Posterior cingulate gyrus (tissue), 11 donors: ENCODE measurements at regions not wholly inside any gene's neighbourhood (a gene's known extent, or its start where the extent isn't known, plus 50 kb on each side); places are given as distances from the start of the nearest gene placed in this dataset.
"Not testable (repeated sequence)": the region's sequence is repeated elsewhere in the genome, so short reads cannot be mapped to it uniquely, and the experiment has no call there.

Experiments
- DNase-seq, 10 donors: peaks; one replicate each; pipeline versions ENCODE4 v3.0.0 to v3.0.0-alpha.2; 2020 to 2021; ENCODE audit warnings: mixed read lengths in 3 of 10
- intact Hi-C: fragments of 100-400 bp; cut with DNase I; formaldehyde crosslinking; loops from one replicate; pipeline ENCODE4 v1.15.1; 2023

DNA sequence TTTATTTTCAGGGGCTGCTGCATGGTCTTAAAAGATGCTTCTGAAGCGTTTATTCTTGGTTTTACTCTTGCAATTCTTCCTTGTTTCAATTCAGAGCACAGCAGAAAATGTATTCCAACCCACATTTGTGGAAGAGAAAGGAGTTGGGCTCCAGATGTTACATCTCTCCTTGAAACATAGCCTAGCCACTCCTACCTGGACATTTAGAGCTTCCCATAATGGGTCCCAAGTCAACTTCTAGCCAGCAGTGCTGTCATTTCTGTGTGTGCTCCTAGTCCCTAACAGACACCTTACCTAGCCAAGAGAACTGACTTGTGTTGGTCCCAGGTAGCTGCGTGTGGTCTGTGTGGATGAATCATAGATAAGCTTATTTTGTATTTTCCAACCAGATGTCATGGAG is 61.2 kb upstream of the ANKRD55 start:
- intact Hi-C loops: no loop called here
- DNase-seq: no peak

DNA sequence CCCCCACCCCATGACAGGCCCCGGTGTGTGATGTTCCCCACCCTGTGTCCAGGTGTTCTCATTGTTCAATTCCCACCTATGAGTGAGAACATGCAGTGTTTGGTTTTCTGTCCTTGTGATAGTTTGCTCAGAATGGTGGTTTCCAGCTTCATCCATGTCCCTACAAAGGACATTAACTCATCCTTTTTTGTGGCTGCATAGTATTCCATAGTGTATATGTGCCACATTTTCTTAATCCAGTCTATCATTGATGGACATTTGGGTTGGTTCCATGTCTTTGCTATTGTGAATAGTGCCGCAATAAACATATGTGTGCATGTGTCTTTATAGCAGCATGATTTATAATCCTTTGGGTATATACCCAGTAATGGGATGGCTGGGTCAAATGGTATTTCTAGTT is 59.7 kb upstream of the ANKRD55 start:
- intact Hi-C loops, DNase-seq: not testable (repeated sequence)

DNA sequence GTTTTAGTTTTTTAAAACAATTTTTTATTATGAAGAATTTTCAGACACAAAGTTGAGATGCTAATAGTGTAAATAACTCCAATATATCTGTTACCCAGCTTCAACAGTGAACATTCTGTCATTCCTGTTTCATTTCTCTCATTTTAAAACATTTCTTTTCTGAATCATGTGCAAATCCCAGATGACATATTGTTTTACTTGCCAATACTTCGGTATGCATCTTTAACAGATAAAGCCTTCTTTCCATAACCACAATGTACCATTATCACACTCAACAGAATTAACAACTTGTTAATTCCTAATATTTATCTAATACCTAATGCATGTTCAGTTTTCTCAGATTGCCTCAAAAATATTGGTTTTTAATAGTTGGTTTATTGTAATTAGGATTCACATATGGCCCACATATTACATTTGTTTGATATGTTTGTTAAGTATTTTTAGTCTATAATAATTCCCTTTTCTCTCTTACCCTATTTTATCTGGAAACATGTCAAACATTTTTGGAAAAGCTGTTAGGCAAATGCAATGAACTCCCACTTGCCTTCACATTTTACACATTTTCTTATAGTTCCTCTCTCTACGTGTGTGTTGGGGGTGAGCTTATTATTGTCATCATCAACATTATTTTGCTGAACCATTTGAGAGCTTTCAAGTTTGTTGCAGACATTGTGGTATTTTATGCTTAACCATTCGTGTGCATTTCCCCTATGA is 58.7 kb upstream of the ANKRD55 start:
- intact Hi-C loops: no loop called here
- DNase-seq: no peak

- intact Hi-C loops: no loop called here
- no peak for DNase-seq
Measured at GRCh38 chr5:56291079-56291643, 58.0 kb upstream of the ANKRD55 start.

GRCh38 chr5:56290378-56291078 is 57.4 kb upstream of the ANKRD55 start:
- intact Hi-C loops: no loop called here
- no peak for DNase-seq

DNA sequence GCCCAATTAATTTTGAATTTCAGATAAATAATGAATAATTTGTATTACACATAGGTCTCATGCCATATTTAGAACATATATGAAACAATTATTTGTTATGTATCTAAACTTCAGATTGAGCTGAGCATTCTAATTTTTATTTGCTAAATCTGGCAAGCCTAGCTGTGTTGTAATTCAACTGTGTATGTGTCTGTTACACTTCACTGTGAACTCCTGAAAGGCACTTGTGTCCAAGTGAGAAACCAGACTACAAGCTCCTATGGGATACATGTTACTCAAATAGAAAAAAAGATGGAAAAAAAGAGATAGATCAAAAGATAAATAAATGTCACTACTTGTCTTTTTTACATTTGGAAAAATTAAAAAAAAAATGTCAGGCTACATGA is 56.5 kb upstream of the ANKRD55 start:
- intact Hi-C loops: no loop called here
- DNase-seq: no peak

- intact Hi-C loops: no loop called here
- no peak for DNase-seq
Measured at GRCh38 chr5:56288873-56289601, 55.9 kb upstream of the ANKRD55 start.

GRCh38 chr5:56286015-56286884 is 53.1 kb upstream of the ANKRD55 start:
- intact Hi-C loops: no loop called here
- DNase-seq: no peak

- intact Hi-C loops: no loop called here
Measured at GRCh38 chr5:56282951-56283350, 49.8 kb upstream of the ANKRD55 start.

More at GRCh38 chr5:56282951-56283350, 49.8 kb upstream of the ANKRD55 start:
- no peak for DNase-seq
